ENCODE measurements at regions not wholly inside any gene's neighbourhood (a gene's known extent, or its start where the extent isn't known, plus 50 kb on each side); places are given as distances from the start of the nearest gene placed in this dataset.
"Not testable (repeated sequence)": the region's sequence is repeated elsewhere in the genome, so short reads cannot be mapped to it uniquely, and the experiment has no call there.

DNA sequence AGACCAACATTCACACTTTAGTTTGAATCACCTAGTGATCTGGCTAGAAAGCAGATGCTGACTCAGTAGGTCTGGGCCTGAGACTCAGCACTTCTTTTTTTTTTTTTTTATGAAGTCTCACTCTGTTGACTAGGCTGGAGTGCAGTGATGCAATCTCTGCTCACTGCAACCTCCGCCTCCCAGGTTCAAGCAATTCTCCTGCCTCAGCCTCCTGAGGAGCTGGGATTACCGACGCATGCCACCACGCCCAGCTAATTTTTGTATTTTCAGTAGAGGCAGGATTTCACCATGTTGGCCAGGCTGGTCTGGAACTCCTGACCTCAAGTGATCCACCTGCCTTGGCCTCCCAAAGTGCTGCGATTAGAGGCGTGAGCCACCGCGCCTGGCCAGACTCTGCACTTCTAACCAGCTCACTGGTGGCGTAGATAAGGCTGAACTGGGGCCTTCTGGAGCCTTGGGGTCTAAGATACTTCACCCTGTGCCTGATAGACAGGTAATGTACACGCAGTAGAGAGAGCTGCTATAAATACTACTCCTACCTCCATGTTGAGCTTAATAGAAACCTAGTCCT, 78.3 kb upstream of the FHL2 start:
- TF ChIP-seq ZNF219 (CRISPR knock-in tag; IDR thresholded peaks at IDR 0.05; ENCODE audit: borderline replicate concordance); PRRX2 (CRISPR knock-in tag; IDR thresholded peaks at IDR 0.05); ZNF121 (CRISPR knock-in tag; IDR thresholded peaks at IDR 0.05); ZNF416 (CRISPR knock-in tag; IDR thresholded peaks at IDR 0.05); CREB1 (CRISPR knock-in tag; IDR thresholded peaks at IDR 0.05): not testable (repeated sequence)
- TF ChIP-seq, protein P1, sequence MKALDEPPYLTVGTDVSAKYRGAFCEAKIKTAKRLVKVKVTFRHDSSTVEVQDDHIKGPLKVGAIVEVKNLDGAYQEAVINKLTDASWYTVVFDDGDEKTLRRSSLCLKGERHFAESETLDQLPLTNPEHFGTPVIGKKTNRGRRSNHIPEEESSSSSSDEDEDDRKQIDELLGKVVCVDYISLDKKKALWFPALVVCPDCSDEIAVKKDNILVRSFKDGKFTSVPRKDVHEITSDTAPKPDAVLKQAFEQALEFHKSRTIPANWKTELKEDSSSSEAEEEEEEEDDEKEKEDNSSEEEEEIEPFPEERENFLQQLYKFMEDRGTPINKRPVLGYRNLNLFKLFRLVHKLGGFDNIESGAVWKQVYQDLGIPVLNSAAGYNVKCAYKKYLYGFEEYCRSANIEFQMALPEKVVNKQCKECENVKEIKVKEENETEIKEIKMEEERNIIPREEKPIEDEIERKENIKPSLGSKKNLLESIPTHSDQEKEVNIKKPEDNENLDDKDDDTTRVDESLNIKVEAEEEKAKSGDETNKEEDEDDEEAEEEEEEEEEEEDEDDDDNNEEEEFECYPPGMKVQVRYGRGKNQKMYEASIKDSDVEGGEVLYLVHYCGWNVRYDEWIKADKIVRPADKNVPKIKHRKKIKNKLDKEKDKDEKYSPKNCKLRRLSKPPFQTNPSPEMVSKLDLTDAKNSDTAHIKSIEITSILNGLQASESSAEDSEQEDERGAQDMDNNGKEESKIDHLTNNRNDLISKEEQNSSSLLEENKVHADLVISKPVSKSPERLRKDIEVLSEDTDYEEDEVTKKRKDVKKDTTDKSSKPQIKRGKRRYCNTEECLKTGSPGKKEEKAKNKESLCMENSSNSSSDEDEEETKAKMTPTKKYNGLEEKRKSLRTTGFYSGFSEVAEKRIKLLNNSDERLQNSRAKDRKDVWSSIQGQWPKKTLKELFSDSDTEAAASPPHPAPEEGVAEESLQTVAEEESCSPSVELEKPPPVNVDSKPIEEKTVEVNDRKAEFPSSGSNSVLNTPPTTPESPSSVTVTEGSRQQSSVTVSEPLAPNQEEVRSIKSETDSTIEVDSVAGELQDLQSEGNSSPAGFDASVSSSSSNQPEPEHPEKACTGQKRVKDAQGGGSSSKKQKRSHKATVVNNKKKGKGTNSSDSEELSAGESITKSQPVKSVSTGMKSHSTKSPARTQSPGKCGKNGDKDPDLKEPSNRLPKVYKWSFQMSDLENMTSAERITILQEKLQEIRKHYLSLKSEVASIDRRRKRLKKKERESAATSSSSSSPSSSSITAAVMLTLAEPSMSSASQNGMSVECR (CRISPR knock-in tag; IDR thresholded peaks at IDR 0.05; ENCODE audit: borderline replicate concordance): not testable (repeated sequence)
- TF ChIP-seq, protein P2, sequence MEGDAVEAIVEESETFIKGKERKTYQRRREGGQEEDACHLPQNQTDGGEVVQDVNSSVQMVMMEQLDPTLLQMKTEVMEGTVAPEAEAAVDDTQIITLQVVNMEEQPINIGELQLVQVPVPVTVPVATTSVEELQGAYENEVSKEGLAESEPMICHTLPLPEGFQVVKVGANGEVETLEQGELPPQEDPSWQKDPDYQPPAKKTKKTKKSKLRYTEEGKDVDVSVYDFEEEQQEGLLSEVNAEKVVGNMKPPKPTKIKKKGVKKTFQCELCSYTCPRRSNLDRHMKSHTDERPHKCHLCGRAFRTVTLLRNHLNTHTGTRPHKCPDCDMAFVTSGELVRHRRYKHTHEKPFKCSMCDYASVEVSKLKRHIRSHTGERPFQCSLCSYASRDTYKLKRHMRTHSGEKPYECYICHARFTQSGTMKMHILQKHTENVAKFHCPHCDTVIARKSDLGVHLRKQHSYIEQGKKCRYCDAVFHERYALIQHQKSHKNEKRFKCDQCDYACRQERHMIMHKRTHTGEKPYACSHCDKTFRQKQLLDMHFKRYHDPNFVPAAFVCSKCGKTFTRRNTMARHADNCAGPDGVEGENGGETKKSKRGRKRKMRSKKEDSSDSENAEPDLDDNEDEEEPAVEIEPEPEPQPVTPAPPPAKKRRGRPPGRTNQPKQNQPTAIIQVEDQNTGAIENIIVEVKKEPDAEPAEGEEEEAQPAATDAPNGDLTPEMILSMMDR (IDR thresholded peaks at IDR 0.05): not testable (repeated sequence)
- TF ChIP-seq, protein P3, sequence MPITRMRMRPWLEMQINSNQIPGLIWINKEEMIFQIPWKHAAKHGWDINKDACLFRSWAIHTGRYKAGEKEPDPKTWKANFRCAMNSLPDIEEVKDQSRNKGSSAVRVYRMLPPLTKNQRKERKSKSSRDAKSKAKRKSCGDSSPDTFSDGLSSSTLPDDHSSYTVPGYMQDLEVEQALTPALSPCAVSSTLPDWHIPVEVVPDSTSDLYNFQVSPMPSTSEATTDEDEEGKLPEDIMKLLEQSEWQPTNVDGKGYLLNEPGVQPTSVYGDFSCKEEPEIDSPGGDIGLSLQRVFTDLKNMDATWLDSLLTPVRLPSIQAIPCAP (CRISPR knock-in tag; IDR thresholded peaks at IDR 0.05): not testable (repeated sequence)
- TF ChIP-seq, protein P4, sequence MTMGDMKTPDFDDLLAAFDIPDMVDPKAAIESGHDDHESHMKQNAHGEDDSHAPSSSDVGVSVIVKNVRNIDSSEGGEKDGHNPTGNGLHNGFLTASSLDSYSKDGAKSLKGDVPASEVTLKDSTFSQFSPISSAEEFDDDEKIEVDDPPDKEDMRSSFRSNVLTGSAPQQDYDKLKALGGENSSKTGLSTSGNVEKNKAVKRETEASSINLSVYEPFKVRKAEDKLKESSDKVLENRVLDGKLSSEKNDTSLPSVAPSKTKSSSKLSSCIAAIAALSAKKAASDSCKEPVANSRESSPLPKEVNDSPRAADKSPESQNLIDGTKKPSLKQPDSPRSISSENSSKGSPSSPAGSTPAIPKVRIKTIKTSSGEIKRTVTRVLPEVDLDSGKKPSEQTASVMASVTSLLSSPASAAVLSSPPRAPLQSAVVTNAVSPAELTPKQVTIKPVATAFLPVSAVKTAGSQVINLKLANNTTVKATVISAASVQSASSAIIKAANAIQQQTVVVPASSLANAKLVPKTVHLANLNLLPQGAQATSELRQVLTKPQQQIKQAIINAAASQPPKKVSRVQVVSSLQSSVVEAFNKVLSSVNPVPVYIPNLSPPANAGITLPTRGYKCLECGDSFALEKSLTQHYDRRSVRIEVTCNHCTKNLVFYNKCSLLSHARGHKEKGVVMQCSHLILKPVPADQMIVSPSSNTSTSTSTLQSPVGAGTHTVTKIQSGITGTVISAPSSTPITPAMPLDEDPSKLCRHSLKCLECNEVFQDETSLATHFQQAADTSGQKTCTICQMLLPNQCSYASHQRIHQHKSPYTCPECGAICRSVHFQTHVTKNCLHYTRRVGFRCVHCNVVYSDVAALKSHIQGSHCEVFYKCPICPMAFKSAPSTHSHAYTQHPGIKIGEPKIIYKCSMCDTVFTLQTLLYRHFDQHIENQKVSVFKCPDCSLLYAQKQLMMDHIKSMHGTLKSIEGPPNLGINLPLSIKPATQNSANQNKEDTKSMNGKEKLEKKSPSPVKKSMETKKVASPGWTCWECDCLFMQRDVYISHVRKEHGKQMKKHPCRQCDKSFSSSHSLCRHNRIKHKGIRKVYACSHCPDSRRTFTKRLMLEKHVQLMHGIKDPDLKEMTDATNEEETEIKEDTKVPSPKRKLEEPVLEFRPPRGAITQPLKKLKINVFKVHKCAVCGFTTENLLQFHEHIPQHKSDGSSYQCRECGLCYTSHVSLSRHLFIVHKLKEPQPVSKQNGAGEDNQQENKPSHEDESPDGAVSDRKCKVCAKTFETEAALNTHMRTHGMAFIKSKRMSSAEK (CRISPR knock-in tag; IDR thresholded peaks at IDR 0.05; ENCODE audit: borderline replicate concordance): not testable (repeated sequence)

Measured in WTC11 (cell line).